ENCODE measurements at regions not wholly inside any gene's neighbourhood (a gene's known extent, or its start where the extent isn't known, plus 50 kb on each side); places are given as distances from the start of the nearest gene placed in this dataset.

- TF ChIP-seq, protein P1, sequence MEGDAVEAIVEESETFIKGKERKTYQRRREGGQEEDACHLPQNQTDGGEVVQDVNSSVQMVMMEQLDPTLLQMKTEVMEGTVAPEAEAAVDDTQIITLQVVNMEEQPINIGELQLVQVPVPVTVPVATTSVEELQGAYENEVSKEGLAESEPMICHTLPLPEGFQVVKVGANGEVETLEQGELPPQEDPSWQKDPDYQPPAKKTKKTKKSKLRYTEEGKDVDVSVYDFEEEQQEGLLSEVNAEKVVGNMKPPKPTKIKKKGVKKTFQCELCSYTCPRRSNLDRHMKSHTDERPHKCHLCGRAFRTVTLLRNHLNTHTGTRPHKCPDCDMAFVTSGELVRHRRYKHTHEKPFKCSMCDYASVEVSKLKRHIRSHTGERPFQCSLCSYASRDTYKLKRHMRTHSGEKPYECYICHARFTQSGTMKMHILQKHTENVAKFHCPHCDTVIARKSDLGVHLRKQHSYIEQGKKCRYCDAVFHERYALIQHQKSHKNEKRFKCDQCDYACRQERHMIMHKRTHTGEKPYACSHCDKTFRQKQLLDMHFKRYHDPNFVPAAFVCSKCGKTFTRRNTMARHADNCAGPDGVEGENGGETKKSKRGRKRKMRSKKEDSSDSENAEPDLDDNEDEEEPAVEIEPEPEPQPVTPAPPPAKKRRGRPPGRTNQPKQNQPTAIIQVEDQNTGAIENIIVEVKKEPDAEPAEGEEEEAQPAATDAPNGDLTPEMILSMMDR (IDR thresholded peaks at IDR 0.05): no peak
- ATAC-seq (no peak), DNase-seq (no peak)
- intact Hi-C loops (cut with micrococcal nuclease): no loop called here
- no peaks in the 10 kb centered on the region for H3K36me3 Mint-ChIP-seq (ENCODE audit: low read depth)
- POLR2A ChIA-PET: no interaction called here
- H3K9me3 Mint-ChIP-seq: no peaks in the 10 kb centered on the region
- H3K4me1 Mint-ChIP-seq (ENCODE audit: low read depth): no peaks in the 10 kb centered on the region
- CTCF ChIA-PET: interaction anchor here (1.3 kb wide), 1 partner anchor 16 kb away, joined by 8 read pairs; no protein-coding TSS in a partner anchor
- no peak overlapping the region for H3K27ac Mint-ChIP-seq
- no peak overlapping the region for H3K4me3 Mint-ChIP-seq
- H3K27me3 Mint-ChIP-seq: peaks cover 7% of the 10 kb centered on the region
Observed at GRCh38 chr12:63052696-63053095, 98.3 kb downstream of the AVPR1A start.

GRCh38 chr12:63047146-63047545, 103.9 kb downstream of the AVPR1A start:
- peaks cover 7% of the 10 kb centered on the region for H3K27me3 Mint-ChIP-seq
- no peaks in the 10 kb centered on the region for H3K36me3 Mint-ChIP-seq (ENCODE audit: low read depth)
- H3K9me3 Mint-ChIP-seq: no peaks in the 10 kb centered on the region
- TF ChIP-seq, protein P1 (IDR thresholded peaks at IDR 0.05): no peak
- ATAC-seq (no peak), DNase-seq (no peak)
- no peak overlapping the region for H3K27ac Mint-ChIP-seq
- no peak overlapping the region for H3K4me3 Mint-ChIP-seq
- ChIA-PET CTCF (no interaction called here), POLR2A (no interaction called here)
- intact Hi-C loops (cut with micrococcal nuclease): no loop called here
- H3K4me1 Mint-ChIP-seq (ENCODE audit: low read depth): no peaks in the 10 kb centered on the region

DNA sequence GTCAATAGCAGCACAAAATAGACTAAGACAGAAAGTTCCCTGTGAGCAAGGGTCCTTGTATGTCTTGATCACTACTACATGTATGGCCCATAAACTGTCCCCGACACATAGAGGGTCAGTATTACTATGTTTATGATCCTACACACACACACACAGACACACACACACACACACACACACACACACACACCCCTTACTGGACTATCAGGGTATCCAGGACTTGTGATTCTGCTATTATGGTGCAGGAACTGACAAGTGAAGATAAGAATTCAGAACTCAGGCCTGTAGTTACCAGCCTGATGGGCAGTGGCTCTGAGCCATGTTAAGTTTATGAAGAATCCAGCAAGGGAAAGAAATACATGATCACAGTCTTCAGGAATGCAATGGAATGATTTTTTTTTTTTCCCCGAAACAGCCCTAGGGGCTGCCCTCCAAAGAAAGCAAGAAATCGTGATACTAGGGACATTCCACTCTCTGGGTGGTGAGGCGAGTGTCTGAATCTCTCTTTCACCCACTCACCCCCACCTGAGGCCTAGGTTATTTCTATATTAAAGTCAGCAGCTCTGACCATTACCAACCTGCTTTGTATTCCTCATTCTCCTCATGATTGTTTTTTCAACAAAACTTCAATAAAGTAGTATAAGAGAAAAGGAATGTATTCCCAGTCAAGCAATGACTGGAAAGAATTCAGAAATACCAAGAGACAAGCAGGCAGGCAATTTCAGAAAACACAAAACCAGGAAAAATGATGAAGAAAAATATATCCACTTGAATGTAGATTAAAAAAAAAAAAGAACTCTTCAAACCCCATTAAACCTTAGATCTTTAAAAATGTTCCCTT, 105.8 kb downstream of the AVPR1A start:
- H3K27ac Mint-ChIP-seq: no peak overlapping the region
- H3K4me1 Mint-ChIP-seq (ENCODE audit: low read depth): no peaks in the 10 kb centered on the region
- no peaks in the 10 kb centered on the region for H3K36me3 Mint-ChIP-seq (ENCODE audit: low read depth)
- no peak for DNase-seq
- ATAC-seq: no peak
- H3K9me3 Mint-ChIP-seq: no peaks in the 10 kb centered on the region
- POLR2A ChIA-PET: no interaction called here
- no peak overlapping the region for H3K4me3 Mint-ChIP-seq
- H3K27me3 Mint-ChIP-seq: peaks cover 3% of the 10 kb centered on the region
- intact Hi-C loops (cut with micrococcal nuclease): no loop called here
- CTCF ChIA-PET: no interaction called here
- TF ChIP-seq, protein P1 (IDR thresholded peaks at IDR 0.05): no peak

- POLR2A ChIA-PET: no interaction called here
- ATAC-seq: no peak
- Mint-ChIP-seq H3K27me3 (no peaks in the 10 kb centered on the region), H3K9me3 (no peaks in the 10 kb centered on the region), H3K4me3 (no peak overlapping the region), H3K4me1 (ENCODE audit: low read depth) (no peaks in the 10 kb centered on the region), H3K27ac (no peak overlapping the region), H3K36me3 (ENCODE audit: low read depth) (no peaks in the 10 kb centered on the region)
- intact Hi-C loops (cut with micrococcal nuclease): no loop called here
- CTCF ChIA-PET: no interaction called here
- TF ChIP-seq, protein P1 (IDR thresholded peaks at IDR 0.05): no peak
- no peak for DNase-seq
Observed at GRCh38 chr12:63042646-63043045, 107.7 kb upstream of the PPM1H start.

GRCh38 chr12:63041601-63042000, 106.7 kb upstream of the PPM1H start:
- DNase-seq (no peak), ATAC-seq (no peak)
- intact Hi-C loops (cut with micrococcal nuclease): no loop called here
- TF ChIP-seq, protein P1 (IDR thresholded peaks at IDR 0.05): no peak
- Mint-ChIP-seq H3K27ac (no peak overlapping the region), H3K4me3 (no peak overlapping the region), H3K27me3 (peaks cover 2% of the 10 kb centered on the region), H3K9me3 (no peaks in the 10 kb centered on the region), H3K4me1 (ENCODE audit: low read depth) (no peaks in the 10 kb centered on the region), H3K36me3 (ENCODE audit: low read depth) (no peaks in the 10 kb centered on the region)
- ChIA-PET POLR2A (no interaction called here), CTCF (interaction anchor here (1.1 kb wide), 1 partner anchor 27 kb away, joined by 3 read pairs; no protein-coding TSS in a partner anchor)
